PFSK-1 (cell line): ENCODE measurements at regions not wholly inside any gene's neighbourhood (a gene's known extent, or its start where the extent isn't known, plus 50 kb on each side); places are given as distances from the start of the nearest gene placed in this dataset.

Source experiments
- FOXP2 ChIP-seq: optimal IDR thresholded peaks from 2 replicates; pipeline ENCODE3; 2011; ENCODE audit warnings: borderline replicate concordance, control low read depth, inconsistent platforms; ENCODE audit not compliant: insufficient read depth; ENCODE audit errors: extremely low read length, extremely low read depth
- POLR2AphosphoS5 ChIP-seq: IDR thresholded peaks from 2 replicates; pipeline ENCODE4 v1.6.1; 2012; ENCODE audit warnings: low read depth, mild to moderate bottlenecking, control low read depth, low read length, moderate library complexity
- SIN3A ChIP-seq: IDR thresholded peaks from 2 replicates; pipeline ENCODE4 v1.6.1; 2012; ENCODE audit warnings: mild to moderate bottlenecking, low read length, moderate library complexity, borderline replicate concordance; ENCODE audit not compliant: insufficient read depth
- TAF1 ChIP-seq: IDR thresholded peaks from 2 replicates; pipeline ENCODE4 v1.6.1; 2012; ENCODE audit warnings: low read length, control low read depth, borderline replicate concordance; ENCODE audit not compliant: insufficient read depth
- TF ChIP-seq, protein P1 (sequence below), 2 experiments: IDR thresholded peaks; 2 replicates each; pipeline versions ENCODE4 v1.6.1 to v1.8.0; 2011 to 2012; ENCODE audit warnings: low read depth in 2 of 2, low read length in 2 of 2, control low read depth in 1 of 2, inconsistent platforms in 1 of 2, mild to moderate bottlenecking in 1 of 2, moderate library complexity in 1 of 2; ENCODE audit not compliant: insufficient read depth in 1 of 2

DNA sequence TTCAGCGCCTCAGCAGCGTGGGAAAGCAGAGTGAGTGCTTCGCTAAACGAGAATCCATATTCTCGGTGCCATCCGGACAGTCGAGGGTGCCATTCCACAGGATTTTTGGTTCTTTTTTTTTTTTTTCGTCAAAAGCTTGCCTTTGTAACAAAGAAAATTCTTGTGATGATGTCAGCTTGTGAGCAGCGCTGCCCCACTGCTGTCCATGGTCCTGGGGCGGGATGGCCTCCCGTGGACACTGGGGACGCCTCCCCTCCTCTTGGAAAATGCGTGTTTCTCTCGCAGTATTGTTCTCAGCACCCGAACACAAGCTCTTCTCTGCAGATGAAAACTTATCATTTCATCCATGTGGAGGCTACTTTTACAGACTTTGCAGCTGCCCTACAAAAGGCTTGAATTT, 477.4 kb downstream of the TCERG1L start:
- TF ChIP-seq, protein P1, sequence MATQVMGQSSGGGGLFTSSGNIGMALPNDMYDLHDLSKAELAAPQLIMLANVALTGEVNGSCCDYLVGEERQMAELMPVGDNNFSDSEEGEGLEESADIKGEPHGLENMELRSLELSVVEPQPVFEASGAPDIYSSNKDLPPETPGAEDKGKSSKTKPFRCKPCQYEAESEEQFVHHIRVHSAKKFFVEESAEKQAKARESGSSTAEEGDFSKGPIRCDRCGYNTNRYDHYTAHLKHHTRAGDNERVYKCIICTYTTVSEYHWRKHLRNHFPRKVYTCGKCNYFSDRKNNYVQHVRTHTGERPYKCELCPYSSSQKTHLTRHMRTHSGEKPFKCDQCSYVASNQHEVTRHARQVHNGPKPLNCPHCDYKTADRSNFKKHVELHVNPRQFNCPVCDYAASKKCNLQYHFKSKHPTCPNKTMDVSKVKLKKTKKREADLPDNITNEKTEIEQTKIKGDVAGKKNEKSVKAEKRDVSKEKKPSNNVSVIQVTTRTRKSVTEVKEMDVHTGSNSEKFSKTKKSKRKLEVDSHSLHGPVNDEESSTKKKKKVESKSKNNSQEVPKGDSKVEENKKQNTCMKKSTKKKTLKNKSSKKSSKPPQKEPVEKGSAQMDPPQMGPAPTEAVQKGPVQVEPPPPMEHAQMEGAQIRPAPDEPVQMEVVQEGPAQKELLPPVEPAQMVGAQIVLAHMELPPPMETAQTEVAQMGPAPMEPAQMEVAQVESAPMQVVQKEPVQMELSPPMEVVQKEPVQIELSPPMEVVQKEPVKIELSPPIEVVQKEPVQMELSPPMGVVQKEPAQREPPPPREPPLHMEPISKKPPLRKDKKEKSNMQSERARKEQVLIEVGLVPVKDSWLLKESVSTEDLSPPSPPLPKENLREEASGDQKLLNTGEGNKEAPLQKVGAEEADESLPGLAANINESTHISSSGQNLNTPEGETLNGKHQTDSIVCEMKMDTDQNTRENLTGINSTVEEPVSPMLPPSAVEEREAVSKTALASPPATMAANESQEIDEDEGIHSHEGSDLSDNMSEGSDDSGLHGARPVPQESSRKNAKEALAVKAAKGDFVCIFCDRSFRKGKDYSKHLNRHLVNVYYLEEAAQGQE (IDR thresholded peaks at IDR 0.05; ENCODE audit: insufficient read depth in 1 of 2, low read depth in 2 of 2, low read length in 2 of 2) = peak; percentile 71 to 85
- TF ChIP-seq POLR2AphosphoS5 = no peak

DNA sequence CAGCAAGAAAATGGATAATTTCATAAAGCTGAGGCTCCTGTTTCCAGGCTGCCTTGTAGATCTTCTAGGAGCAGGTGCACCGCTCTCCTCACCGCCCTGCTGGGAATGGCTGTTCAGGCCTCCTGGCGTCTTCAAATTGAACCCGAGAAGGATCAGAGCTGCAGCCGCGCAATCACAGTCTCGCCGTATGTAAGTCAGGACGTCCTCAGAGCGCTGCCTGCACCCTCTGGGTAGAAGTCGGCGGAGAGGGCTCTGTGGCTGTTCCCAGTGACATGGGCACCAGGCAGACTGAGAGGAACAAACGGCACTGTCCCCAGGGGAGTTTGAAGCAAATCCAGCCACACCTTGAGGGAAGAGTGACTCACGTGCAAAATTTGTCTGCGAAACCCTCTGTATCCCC, 476.9 kb downstream of the TCERG1L start:
- no peak for TF ChIP-seq TAF1

DNA sequence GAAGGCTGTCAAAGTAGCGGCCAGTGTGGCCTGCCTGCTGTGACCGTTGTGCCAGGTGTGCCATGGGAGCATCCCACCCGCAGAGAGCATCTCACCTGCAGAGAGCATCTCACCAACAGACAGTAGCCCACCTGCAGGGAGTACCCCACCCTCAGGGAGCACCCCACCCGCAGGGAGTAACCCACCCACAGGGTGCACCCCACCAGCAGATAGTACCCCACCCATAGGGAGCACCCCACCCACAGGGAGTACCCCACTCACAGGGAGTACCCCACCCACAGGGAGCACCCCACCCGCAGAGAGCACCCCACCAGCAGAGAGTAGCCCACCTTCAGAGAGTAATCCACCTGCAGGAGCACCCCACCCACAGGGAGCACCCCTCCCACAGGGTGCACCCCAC, 476.5 kb downstream of the TCERG1L start:
- TF ChIP-seq, protein P1 (IDR thresholded peaks at IDR 0.05; ENCODE audit: insufficient read depth in 1 of 2, low read depth in 2 of 2, low read length in 2 of 2) = no peak
- TF ChIP-seq TAF1 = no peak
- TF ChIP-seq POLR2AphosphoS5 = no peak
- no peak for TF ChIP-seq SIN3A
- TF ChIP-seq FOXP2 = no peak

DNA sequence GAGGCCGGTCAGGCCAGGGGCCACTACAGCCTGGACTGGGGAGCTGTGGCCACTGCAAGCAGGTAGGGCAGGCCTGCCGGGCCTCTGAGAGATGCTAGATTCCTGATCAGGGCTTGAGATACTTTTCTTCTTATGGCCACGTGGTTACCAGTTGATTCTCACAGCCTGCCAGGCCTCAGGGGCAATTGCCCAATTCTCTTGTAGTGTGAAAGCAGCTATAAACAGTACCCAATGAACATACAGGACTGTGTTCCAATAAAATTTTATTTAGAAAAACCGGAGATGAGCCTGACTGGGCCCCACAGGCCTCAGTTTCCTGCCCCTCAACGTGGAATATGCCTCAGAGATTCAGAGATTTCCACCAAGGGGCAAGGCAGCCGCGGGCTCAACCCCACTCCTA, 475.2 kb downstream of the TCERG1L start:
- no peak for TF ChIP-seq TAF1
- TF ChIP-seq SIN3A = no peak
- TF ChIP-seq FOXP2 = no peak
- TF ChIP-seq, protein P1 (IDR thresholded peaks at IDR 0.05; ENCODE audit: insufficient read depth in 1 of 2, low read depth in 2 of 2, low read length in 2 of 2) = no peak
- no peak for TF ChIP-seq POLR2AphosphoS5

DNA sequence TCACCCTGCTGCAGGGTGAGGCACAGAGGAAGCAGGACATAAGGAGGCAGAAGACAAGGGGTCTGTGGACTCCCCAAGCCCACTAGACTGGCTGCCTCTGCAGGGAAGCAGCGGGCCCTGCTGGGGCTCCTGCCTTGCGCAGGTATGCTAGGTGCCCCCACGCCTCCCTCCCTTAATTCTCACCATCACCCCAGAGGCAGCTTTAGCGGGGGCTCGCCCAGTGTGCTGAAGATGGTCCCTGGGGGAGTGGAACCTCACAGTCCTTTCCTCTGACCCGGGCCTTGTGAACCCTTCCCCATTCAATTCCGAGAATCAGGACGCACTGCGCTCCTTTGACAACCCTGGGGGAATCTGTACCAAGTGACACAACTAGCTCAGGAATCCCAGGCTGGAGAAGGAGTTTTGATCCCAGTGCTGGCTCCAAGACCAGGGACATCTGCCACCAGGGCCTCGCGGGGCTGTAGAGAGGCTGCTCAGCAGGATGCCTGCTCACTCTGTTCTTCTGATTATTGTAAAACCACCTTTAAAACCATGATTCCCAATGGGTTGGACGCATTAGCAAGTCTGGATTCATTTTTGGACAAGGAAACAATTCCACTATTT, 468.4 kb downstream of the TCERG1L start:
- TF ChIP-seq TAF1 (no peak), FOXP2 (no peak), POLR2AphosphoS5 (no peak)

DNA sequence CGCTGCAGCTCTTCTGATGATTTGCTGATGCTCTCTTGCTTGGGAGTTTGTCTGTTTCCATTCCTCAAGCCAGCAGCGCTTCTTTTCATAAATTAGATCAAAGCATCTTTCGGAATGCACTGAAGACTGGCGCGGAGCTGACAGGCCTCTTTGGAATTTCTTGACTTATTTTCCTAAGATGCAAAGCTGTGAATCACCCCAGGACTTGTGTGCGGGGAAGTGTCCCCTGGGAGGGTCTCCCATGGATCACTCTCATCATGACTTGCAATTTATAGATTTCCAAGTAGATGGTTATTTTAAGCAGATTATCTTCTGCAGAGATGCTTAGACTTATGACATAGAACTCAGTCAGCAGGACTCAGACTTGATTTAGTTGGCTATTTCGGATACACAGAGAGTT, 467.2 kb downstream of the TCERG1L start:
- TF ChIP-seq FOXP2 (no peak), POLR2AphosphoS5 (no peak), SIN3A (no peak), TAF1 (no peak)
- TF ChIP-seq, protein P1 (IDR thresholded peaks at IDR 0.05; ENCODE audit: insufficient read depth in 1 of 2, low read depth in 2 of 2, low read length in 2 of 2) = no peak
